Skeletal muscle satellite cell (primary cell): ENCODE measurements at regions not wholly inside any gene's neighbourhood (a gene's known extent, or its start where the extent isn't known, plus 50 kb on each side); places are given as distances from the start of the nearest gene placed in this dataset.

Experiments used
- H3K27me3 ChIP-seq: 2 replicates; pipeline ENCODE4 v1.7.0; 2013; ENCODE audit warnings: low read length; ENCODE audit not compliant: control insufficient read depth, insufficient read depth
- H3K36me3 ChIP-seq: 2 replicates; pipeline ENCODE4 v1.7.0; 2013; ENCODE audit warnings: mild to moderate bottlenecking, control low read depth, low read length; ENCODE audit not compliant: insufficient read depth
- H3K4me1 ChIP-seq: 2 replicates; pipeline ENCODE4 v1.7.0; 2013; ENCODE audit warnings: low read length; ENCODE audit not compliant: control insufficient read depth, insufficient read depth
- H3K4me2 ChIP-seq: 2 replicates; pipeline ENCODE4 v1.7.0; 2013; ENCODE audit warnings: mild to moderate bottlenecking, low read length
- H3K4me3 ChIP-seq: 2 replicates; pipeline ENCODE4 v1.7.0; 2013; ENCODE audit warnings: low read length
- H3K9ac ChIP-seq: 2 replicates; pipeline ENCODE4 v1.7.0; 2013; ENCODE audit warnings: mild to moderate bottlenecking, low read depth, low read length, moderate library complexity
- H3K9me3 ChIP-seq: replicated peaks from 2 replicates; pipeline ENCODE4 v1.7.0; 2013; ENCODE audit warnings: mild to moderate bottlenecking, control low read depth, low read length

DNA sequence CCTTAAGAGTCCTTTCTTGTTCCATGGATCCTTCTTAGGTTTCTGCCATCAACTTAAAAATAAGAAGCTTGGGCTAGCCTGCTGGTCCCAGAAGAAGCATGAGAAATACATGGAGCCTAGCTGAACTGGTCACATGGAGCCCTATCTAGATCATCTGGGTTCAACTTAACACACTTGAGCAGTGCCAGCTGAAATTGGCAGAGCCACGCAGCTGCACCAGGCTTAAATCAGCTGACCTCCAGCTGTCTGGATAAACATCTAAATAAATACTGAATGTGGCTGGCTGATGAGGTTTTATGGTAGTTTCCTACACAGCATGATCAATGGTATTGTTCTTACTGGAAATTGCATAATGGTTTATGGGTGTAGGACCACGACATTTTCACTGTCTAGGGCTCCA, 598.4 kb upstream of the FAM241A start:
- no peak overlapping the region for H3K9ac ChIP-seq
- no peaks in the 10 kb centered on the region for H3K27me3 ChIP-seq
- H3K4me2 ChIP-seq: no peak overlapping the region
- no peaks in the 10 kb centered on the region for H3K9me3 ChIP-seq
- no peaks in the 10 kb centered on the region for H3K4me1 ChIP-seq
- H3K4me3 ChIP-seq: no peak overlapping the region
- no peaks in the 10 kb centered on the region for H3K36me3 ChIP-seq

DNA sequence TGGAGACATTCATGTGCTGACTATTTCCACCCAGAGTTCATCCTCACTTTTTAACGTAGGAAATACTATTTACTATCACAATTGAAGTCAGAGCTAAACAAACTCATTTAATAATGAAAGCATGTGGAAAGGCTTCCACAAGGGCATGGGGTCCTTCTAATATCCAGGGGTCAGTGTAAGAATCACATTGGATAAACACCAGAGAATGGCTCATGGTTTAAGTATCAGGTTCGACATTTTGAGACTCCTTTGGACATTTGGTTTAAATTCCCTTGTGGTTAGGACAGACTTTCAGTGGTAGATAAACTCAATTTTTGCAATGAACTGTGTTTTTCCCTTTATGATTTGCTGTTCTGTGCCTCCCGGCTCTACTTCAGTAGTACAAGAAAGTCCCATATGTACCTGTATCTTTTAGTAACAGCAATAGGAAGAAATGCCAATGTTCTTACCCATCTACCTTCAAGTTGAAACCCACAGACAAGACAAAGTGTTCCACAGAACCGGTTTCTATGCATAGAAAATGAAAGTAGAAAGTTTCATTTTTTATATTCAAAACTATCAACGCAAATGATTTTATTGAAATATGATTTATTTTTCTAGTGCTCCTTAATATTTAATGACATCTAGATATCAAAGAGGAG, 589.0 kb upstream of the FAM241A start:
- Histone ChIP-seq H3K9ac (no peak overlapping the region), H3K27me3 (no peaks in the 10 kb centered on the region), H3K4me1 (peaks cover 15% of the 10 kb centered on the region), H3K9me3 (no peaks in the 10 kb centered on the region), H3K4me2 (peak overlapping the region; percentile 29), H3K4me3 (no peak overlapping the region), H3K36me3 (no peaks in the 10 kb centered on the region)

DNA sequence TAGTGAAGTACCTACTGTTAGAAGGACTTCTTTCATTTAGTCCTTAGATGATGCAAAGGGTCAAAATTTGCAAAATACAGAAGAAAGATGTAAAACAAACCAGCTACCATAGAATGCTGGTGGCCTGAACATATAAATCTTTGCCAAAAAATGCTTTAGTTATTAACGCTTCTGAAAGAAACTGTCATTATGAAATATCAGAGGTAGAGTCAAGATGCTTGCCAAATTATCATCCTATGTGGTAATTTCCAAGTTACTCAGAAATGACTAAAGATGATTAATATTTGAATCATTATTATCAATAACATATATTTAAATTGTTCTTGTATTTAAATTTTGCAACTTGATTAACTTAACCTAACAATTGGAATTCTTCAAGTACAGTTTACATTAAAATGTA, 588.4 kb upstream of the FAM241A start:
- H3K4me3 ChIP-seq: no peak overlapping the region
- H3K9me3 ChIP-seq: no peaks in the 10 kb centered on the region
- H3K9ac ChIP-seq: no peak overlapping the region

DNA sequence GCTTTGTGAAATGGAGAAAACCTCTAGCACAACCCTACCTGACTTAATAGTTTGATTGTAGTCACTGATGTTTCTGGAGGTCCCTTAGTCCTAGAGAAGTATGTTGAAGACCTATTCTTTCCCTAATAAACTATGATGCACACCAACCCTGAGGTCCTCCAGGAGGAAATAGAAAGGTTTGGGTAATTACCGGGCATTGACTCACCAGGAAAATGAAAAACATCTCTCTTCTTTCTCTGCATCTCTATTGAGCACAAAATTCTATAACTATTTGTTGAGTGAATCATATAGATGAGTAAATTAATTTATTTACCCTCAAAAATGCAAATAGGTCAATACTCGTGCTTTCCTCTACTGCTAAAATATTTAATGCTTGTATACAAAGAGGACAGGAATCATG, 582.4 kb upstream of the FAM241A start:
- H3K4me1 ChIP-seq: peaks cover 12% of the 10 kb centered on the region
- H3K27me3 ChIP-seq: no peaks in the 10 kb centered on the region
- no peak overlapping the region for H3K9ac ChIP-seq
- no peak overlapping the region for H3K4me3 ChIP-seq
- H3K4me2 ChIP-seq: peak overlapping the region; percentile 15
- no peaks in the 10 kb centered on the region for H3K9me3 ChIP-seq
- no peaks in the 10 kb centered on the region for H3K36me3 ChIP-seq

More for the DNA sequence above, 588.4 kb upstream of the FAM241A start:
- Histone ChIP-seq H3K4me1 (peaks cover 15% of the 10 kb centered on the region), H3K4me2 (no peak overlapping the region), H3K36me3 (no peaks in the 10 kb centered on the region), H3K27me3 (no peaks in the 10 kb centered on the region)

DNA sequence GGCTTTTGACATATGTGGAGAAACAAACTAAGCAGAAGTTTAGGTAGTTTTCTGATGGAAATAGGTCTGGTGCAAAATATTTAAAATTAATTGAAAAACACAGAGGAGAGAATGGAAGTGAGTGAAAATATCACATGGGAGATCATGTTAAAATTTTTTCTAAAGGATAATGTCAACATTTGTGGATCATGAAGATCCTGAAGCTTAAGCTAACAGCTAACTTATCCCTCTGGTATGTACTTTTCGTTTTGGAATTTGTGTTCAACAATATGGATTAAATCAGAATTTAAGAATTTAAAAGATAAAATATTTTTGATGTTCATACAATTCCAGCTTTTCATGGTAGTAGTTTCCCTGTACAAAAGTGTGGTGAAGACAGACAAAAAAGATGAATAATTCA, 572.8 kb upstream of the FAM241A start:
- Histone ChIP-seq H3K27me3 (no peaks in the 10 kb centered on the region), H3K9me3 (no peaks in the 10 kb centered on the region), H3K36me3 (no peaks in the 10 kb centered on the region), H3K4me1 (no peaks in the 10 kb centered on the region), H3K9ac (no peak overlapping the region), H3K4me2 (no peak overlapping the region), H3K4me3 (no peak overlapping the region)

DNA sequence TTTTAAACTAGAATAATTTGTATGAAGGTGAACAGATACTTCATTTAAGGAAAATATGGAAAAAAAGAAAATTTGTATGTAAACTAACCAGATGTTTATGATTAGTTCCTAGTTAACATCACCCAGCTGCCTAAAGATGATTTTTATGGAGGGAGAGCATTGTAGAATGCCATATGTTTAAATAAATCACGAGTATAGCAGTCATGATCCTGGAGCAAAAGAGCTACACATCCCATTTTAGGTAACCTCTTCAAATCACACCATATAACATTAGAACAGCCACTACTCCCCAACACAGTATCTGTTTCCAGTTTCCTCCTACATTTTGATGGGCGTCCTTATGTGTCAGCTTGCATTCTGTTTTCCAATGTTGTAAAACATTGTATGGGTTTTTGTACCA, 571.9 kb upstream of the FAM241A start:
- no peaks in the 10 kb centered on the region for H3K9me3 ChIP-seq
- no peak overlapping the region for H3K9ac ChIP-seq
- no peak overlapping the region for H3K4me2 ChIP-seq
- H3K36me3 ChIP-seq: no peaks in the 10 kb centered on the region
- H3K4me3 ChIP-seq: no peak overlapping the region
- H3K27me3 ChIP-seq: no peaks in the 10 kb centered on the region
- H3K4me1 ChIP-seq: no peaks in the 10 kb centered on the region

DNA sequence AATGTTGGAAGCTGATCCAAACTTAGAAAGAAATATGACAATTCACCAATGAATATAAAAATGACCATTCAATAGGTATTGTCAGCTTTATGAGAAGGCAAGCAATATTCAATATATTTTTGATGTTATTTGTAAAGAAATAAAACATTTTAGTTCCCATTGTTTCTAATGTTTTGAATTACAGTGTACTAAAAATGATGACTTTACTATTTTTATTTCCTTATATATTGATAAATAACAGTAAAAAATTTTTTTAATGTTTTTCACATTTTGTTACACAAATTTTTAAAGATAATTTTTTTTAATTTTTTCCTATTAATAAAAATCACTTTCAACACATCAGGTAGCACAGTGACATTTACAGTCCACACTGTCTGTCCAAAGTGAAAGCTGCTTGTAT, 565.5 kb upstream of the FAM241A start:
- H3K9ac ChIP-seq: no peak overlapping the region
- no peaks in the 10 kb centered on the region for H3K4me1 ChIP-seq
- no peaks in the 10 kb centered on the region for H3K9me3 ChIP-seq

DNA sequence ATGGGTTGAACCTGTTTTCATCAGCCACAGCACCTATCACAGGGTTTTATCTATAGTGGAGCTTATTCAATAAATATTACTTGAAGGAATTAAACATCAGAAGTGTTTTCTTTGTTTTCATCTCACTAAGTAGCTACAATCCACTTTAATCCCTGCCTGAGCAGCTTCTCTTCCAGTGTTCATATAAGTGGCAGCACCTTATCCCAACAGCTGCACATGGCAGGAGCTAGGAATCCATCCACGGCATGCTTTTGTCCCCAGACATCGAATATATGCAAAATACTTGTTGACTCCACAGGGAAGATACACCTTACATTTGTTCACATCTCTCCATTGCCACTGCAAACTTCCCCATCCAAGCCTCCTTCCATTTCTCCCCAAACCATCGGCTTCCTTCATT, 549.8 kb upstream of the FAM241A start:
- Histone ChIP-seq H3K4me3 (no peak overlapping the region), H3K9ac (no peak overlapping the region), H3K4me1 (no peaks in the 10 kb centered on the region), H3K36me3 (no peaks in the 10 kb centered on the region), H3K9me3 (no peaks in the 10 kb centered on the region), H3K27me3 (no peaks in the 10 kb centered on the region), H3K4me2 (no peak overlapping the region)

More for the DNA sequence above, 565.5 kb upstream of the FAM241A start:
- Histone ChIP-seq H3K27me3 (no peaks in the 10 kb centered on the region), H3K36me3 (no peaks in the 10 kb centered on the region), H3K4me3 (no peak overlapping the region), H3K4me2 (no peak overlapping the region)

DNA sequence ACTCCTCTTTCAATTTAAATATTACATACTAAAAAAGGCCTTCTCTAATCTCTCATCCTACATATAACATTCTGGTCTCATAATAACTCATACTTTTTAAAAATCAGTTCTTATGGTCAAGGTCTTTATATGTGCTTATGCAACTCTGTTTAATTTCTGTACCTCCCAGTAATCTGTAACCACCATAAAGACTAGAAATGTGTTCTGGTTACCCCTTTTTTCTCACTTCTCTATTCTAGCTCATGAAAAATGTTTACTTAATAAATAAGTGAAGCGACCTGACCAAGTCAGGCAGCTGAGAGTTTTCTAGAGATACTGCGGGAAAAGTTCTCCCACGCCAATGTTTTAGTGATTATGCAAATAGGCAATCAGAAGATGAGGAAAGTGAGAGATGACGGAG, 548.8 kb upstream of the FAM241A start:
- no peaks in the 10 kb centered on the region for H3K4me1 ChIP-seq
- no peaks in the 10 kb centered on the region for H3K9me3 ChIP-seq
- no peak overlapping the region for H3K4me3 ChIP-seq
- H3K36me3 ChIP-seq: no peaks in the 10 kb centered on the region
- no peak overlapping the region for H3K9ac ChIP-seq
- H3K27me3 ChIP-seq: no peaks in the 10 kb centered on the region
- H3K4me2 ChIP-seq: no peak overlapping the region

DNA sequence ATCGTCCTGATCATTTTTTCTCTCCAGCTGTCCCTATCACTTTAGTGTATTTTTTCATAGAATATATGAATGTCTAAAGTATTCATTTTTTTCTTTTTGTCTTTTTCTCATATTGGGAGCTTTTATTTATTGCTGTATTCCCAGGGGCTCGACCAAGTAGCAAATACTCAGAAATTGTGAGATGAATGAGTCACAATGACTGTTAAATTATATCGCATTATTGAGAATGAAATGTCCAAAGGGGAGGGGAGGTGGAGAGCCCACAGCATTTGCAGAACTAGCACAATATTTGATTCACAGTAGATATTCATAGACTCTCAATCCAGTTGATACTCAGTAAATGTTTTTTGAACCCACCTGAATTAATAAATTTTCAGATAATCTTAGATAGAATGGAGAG, 543.6 kb upstream of the FAM241A start:
- peaks cover 11% of the 10 kb centered on the region for H3K4me1 ChIP-seq
- no peak overlapping the region for H3K9ac ChIP-seq
- H3K9me3 ChIP-seq: no peaks in the 10 kb centered on the region
- no peaks in the 10 kb centered on the region for H3K27me3 ChIP-seq
- H3K4me2 ChIP-seq: no peak overlapping the region
- H3K4me3 ChIP-seq: no peak overlapping the region
- no peaks in the 10 kb centered on the region for H3K36me3 ChIP-seq

DNA sequence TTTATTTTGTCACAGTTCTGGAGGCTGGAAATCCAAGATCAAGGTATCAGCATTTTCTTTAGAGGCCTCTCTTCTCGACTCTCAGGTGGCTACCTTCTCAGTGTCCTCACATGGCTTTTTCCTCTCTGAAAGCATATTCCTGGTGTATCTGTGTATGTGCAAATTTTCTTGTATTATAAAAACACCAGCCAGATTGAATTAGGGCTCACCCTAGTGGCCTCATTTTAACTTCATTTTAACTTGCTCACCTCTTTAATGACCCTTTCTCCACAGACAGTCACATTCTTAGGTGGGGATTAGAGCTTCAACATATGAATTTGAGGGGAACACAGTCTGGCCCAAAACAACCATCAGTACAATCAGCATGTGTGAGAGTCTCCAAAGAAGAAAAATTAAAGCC, 542.4 kb upstream of the FAM241A start:
- Histone ChIP-seq H3K36me3 (no peaks in the 10 kb centered on the region), H3K4me2 (no peak overlapping the region), H3K9ac (no peak overlapping the region), H3K9me3 (no peaks in the 10 kb centered on the region), H3K27me3 (no peaks in the 10 kb centered on the region), H3K4me1 (peaks cover 11% of the 10 kb centered on the region), H3K4me3 (no peak overlapping the region)

DNA sequence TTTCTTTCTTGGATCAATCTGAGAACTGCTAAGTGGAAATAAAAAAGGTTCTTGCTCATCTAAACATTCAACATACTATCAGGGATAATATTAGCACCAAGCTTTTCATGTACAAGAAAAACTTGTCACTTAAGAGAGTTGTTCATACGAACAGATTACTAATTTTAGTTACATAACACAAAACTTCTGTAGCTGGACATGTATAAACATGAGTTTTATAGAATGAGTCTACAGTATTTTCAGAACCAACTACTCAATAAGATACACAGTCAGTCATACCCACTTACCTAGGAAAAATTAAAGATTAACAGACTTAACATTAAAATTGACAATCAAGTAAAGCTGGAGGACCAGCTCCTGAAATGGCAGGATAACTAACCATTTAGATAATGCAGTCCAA, 540.1 kb upstream of the FAM241A start:
- H3K9ac ChIP-seq: no peak overlapping the region
- no peak overlapping the region for H3K4me2 ChIP-seq
- no peaks in the 10 kb centered on the region for H3K9me3 ChIP-seq
- no peaks in the 10 kb centered on the region for H3K36me3 ChIP-seq
- H3K4me1 ChIP-seq: peaks cover 11% of the 10 kb centered on the region
- no peak overlapping the region for H3K4me3 ChIP-seq
- no peaks in the 10 kb centered on the region for H3K27me3 ChIP-seq
